LHCN-M2 (cell line): ENCODE measurements at regions not wholly inside any gene's neighbourhood (a gene's known extent, or its start where the extent isn't known, plus 50 kb on each side); places are given as distances from the start of the nearest gene placed in this dataset.
A peak's percentile ranks its signal among the peaks of the same experiment; 100 is the strongest.

Source experiments
- DNase-seq: peaks from one replicate; pipeline ENCODE4 v3.0.0-alpha.2; 2012; ENCODE audit warnings: low read depth

- no peak for DNase-seq
Observed at GRCh38 chr6:114436691-114437090, 93.9 kb upstream of the HS3ST5 start.

- no peak for DNase-seq
Observed at GRCh38 chr6:114435985-114436384, 93.2 kb upstream of the HS3ST5 start.

GRCh38 chr6:114432400-114432799 is 89.6 kb upstream of the HS3ST5 start:
- DNase-seq: peak; percentile 36

- DNase-seq: no peak
Observed at GRCh38 chr6:114431641-114432040, 88.8 kb upstream of the HS3ST5 start.

GRCh38 chr6:114430534-114431124 is 87.8 kb upstream of the HS3ST5 start:
- DNase-seq: peak; percentile 3

GRCh38 chr6:114428341-114428740 is 85.5 kb upstream of the HS3ST5 start:
- DNase-seq: no peak

GRCh38 chr6:114421199-114421598 is 78.4 kb upstream of the HS3ST5 start:
- DNase-seq: no peak

- DNase-seq: peak; percentile 1
Observed at GRCh38 chr6:114419175-114419574, 76.4 kb upstream of the HS3ST5 start.

GRCh38 chr6:114418304-114418972 is 75.6 kb upstream of the HS3ST5 start:
- DNase-seq: no peak

GRCh38 chr6:114407426-114408035 is 64.7 kb upstream of the HS3ST5 start:
- DNase-seq: no peak

GRCh38 chr6:114404339-114404955 is 61.6 kb upstream of the HS3ST5 start:
- DNase-seq: no peak

GRCh38 chr6:114403858-114404257 is 61.0 kb upstream of the HS3ST5 start:
- DNase-seq: no peak

GRCh38 chr6:114398481-114398880 is 55.7 kb upstream of the HS3ST5 start:
- DNase-seq: no peak
